Tibial artery (tissue), 4 donors: ENCODE measurements at regions not wholly inside any gene's neighbourhood (a gene's known extent, or its start where the extent isn't known, plus 50 kb on each side); places are given as distances from the start of the nearest gene placed in this dataset.
"Not testable (repeated sequence)": the region's sequence is repeated elsewhere in the genome, so short reads cannot be mapped to it uniquely, and the experiment has no call there.

Experiments used
- DNase-seq, 2 donors: peaks; one replicate each; pipeline ENCODE4 v3.0.0-alpha.2; 2019
- H3K27ac ChIP-seq, 2 donors: fragments of 200-600 bp; sonication (generic) in 1 of 2; 1 replicate in 1 of 2; 2 replicates in 1 of 2; pipeline ENCODE4 v1.5.1; 2018 to 2019; ENCODE audit warnings: mild to moderate bottlenecking in 1 of 2
- H3K27me3 ChIP-seq, 2 donors: fragments of 200-600 bp; sonication (generic) in 1 of 2; one replicate each; pipeline versions ENCODE4 v1.5.1 to v1.6.0; 2016 to 2019
- H3K36me3 ChIP-seq, 3 donors: fragments of 200-600 bp; sonication (generic) in 2 of 3; one replicate each; pipeline ENCODE4 v1.5.1; 2016 to 2019; ENCODE audit warnings: mild to moderate bottlenecking in 2 of 3
- H3K4me1 ChIP-seq, 4 donors: fragments of 200-600 bp; sonication (generic) in 2 of 4; 1 replicate in 3 of 4; 2 replicates in 1 of 4; pipeline ENCODE4 v1.5.1; 2016 to 2019
- H3K4me3 ChIP-seq, 2 donors: fragments of 200-600 bp; sonication (generic) in 1 of 2; 1 replicate in 1 of 2; 2 replicates in 1 of 2; pipeline ENCODE4 v1.5.1; 2018 to 2019; ENCODE audit warnings: mild to moderate bottlenecking in 2 of 2
- H3K9me3 ChIP-seq, 3 donors: fragments of 200-600 bp; sonication (generic) in 1 of 3; one replicate each; pipeline ENCODE4 v1.5.1; 2016 to 2019
- CTCF ChIP-seq, 2 experiments: fragments of 200-600 bp in 1 of 2; fragments of 450-650 bp in 1 of 2; IDR thresholded peaks; one replicate each; pipeline ENCODE4 v1.5.1; 2017 to 2019; ENCODE audit warnings: antibody characterized with exemption in 2 of 2, mild to moderate bottlenecking in 1 of 2, moderate library complexity in 1 of 2
- intact Hi-C: fragments of 100-400 bp; cut with DNase I; formaldehyde crosslinking; loops from one replicate; pipeline ENCODE4 v1.15.0; 2023; ENCODE audit warnings: low total_unique reads

DNA sequence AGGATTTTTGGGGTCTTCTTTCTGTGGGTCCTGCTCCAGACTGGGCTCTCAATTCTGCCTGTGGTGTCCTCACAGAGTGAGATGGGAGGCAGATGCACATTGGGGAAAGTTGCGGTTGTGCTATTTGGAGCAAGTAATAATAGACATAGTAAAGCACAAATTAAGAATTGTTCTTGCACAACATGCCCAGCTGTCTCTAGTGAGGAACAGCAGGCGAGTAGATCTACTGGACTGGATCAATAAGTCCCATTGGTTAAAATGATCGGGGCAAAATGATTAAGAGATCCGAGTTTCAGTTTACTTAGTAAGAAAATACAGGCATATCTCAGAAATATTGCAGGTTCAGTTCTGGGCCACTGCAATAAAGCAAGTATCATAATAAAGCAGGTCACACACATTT lies 448.3 kb upstream of the PROX1 start:
- intact Hi-C loops, result no loop called here
- TF ChIP-seq CTCF (IDR thresholded peaks at IDR 0.05), result no peak
- Histone ChIP-seq H3K27ac (no peak overlapping the region), H3K9me3 (no peaks in the 10 kb centered on the region), H3K27me3 (no peaks in the 10 kb centered on the region), H3K36me3 (no peaks in the 10 kb centered on the region), H3K4me3 (no peak overlapping the region), H3K4me1 (no peaks in the 10 kb centered on the region)
- DNase-seq, result no peak

DNA sequence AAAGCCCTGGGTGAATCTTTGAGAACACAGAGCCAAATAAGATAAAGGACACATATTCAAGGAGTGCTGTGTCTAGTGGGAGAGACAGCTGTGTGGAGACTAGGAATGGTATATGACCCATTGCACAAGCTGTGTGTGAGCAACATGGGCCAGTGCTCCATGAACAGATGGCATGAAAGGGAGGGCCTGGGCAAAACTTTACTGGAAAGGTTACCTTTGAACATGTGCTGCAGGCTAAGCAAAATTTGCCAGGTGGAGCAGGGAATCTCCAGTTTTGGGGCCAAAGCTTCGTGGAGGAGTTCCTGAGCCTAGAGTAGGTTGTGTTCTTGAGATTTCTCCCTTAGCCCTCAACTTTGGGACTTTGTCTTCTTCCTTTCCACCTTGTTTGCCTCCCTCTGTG lies 446.1 kb upstream of the PROX1 start:
- no peaks in the 10 kb centered on the region for H3K4me1 ChIP-seq
- intact Hi-C loops, result no loop called here

GRCh38 chr1:213545181-213545580 lies 442.6 kb upstream of the PROX1 start:
- H3K27ac ChIP-seq, DNase-seq, H3K4me3 ChIP-seq, intact Hi-C loops, H3K27me3 ChIP-seq, H3K4me1 ChIP-seq, H3K9me3 ChIP-seq, H3K36me3 ChIP-seq: not testable (repeated sequence)

More for the DNA sequence above, 446.1 kb upstream of the PROX1 start:
- H3K27ac ChIP-seq, result no peak overlapping the region
- no peaks in the 10 kb centered on the region for H3K36me3 ChIP-seq
- no peak for TF ChIP-seq CTCF (IDR thresholded peaks at IDR 0.05)
- no peaks in the 10 kb centered on the region for H3K27me3 ChIP-seq
- H3K4me3 ChIP-seq, result no peak overlapping the region
- H3K9me3 ChIP-seq, result no peaks in the 10 kb centered on the region
- DNase-seq, result no peak

- DNase-seq, result no peak
- TF ChIP-seq CTCF (IDR thresholded peaks at IDR 0.05), result no peak
These were observed 437.8 kb upstream of the PROX1 start for GRCh38 chr1:213549982-213550381.

GRCh38 chr1:213550804-213551203 lies 437.0 kb upstream of the PROX1 start:
- intact Hi-C loops, result no loop called here
- H3K9me3 ChIP-seq, result no peaks in the 10 kb centered on the region

More at GRCh38 chr1:213549982-213550381, 437.8 kb upstream of the PROX1 start:
- no peak overlapping the region for H3K4me3 ChIP-seq
- no peaks in the 10 kb centered on the region for H3K27me3 ChIP-seq
- no peak overlapping the region for H3K27ac ChIP-seq
- H3K36me3 ChIP-seq, result no peaks in the 10 kb centered on the region
- no peaks in the 10 kb centered on the region for H3K9me3 ChIP-seq
- H3K4me1 ChIP-seq, result no peaks in the 10 kb centered on the region
- intact Hi-C loops, result no loop called here

DNA sequence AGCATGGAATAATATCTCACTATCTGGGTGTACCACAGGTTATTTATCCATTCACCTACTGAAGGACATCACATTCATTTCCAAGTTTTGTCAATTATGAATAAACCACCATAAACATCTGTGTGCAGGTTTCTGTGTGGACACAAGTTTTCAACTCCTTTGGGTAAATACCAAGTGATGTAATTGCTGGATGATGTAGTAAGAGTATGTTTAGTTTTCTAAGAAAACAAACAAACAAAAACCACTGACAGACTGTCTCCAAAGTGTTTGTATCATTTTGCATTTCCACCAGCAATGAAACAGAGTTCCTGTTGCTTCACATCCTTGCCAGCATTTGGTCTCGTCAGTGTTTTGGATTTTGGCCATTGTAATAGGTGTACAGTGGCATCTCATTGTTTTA lies 435.7 kb upstream of the PROX1 start:
- no peak for DNase-seq
- no peak for TF ChIP-seq CTCF (IDR thresholded peaks at IDR 0.05)
- no peaks in the 10 kb centered on the region for H3K27me3 ChIP-seq
- H3K9me3 ChIP-seq, result no peaks in the 10 kb centered on the region
- no peaks in the 10 kb centered on the region for H3K4me1 ChIP-seq
- no peak overlapping the region for H3K4me3 ChIP-seq
- no peak overlapping the region for H3K27ac ChIP-seq
- no peaks in the 10 kb centered on the region for H3K36me3 ChIP-seq
- intact Hi-C loops, result no loop called here

More at GRCh38 chr1:213550804-213551203, 437.0 kb upstream of the PROX1 start:
- no peaks in the 10 kb centered on the region for H3K4me1 ChIP-seq
- no peak for TF ChIP-seq CTCF (IDR thresholded peaks at IDR 0.05)
- H3K27ac ChIP-seq, result no peak overlapping the region
- no peak overlapping the region for H3K4me3 ChIP-seq
- no peak for DNase-seq
- H3K36me3 ChIP-seq, result no peaks in the 10 kb centered on the region
- no peaks in the 10 kb centered on the region for H3K27me3 ChIP-seq
